ENCODE measurements at regions not wholly inside any gene's neighbourhood (a gene's known extent, or its start where the extent isn't known, plus 50 kb on each side); places are given as distances from the start of the nearest gene placed in this dataset.
A peak's percentile ranks its signal among the peaks of the same experiment; 100 is the strongest.
"Not testable (repeated sequence)": the region's sequence is repeated elsewhere in the genome, so short reads cannot be mapped to it uniquely, and the experiment has no call there.

- no peak for ATAC-seq (ENCODE audit: low read depth)
- Mint-ChIP-seq H3K9me3 (peaks cover 2% of the 10 kb centered on the region), H3K4me3 (no peak overlapping the region), H3K4me1 (peaks cover 41% of the 10 kb centered on the region), H3K27ac (peak overlapping the region; percentile 27), H3K27me3 (no peaks in the 10 kb centered on the region), H3K36me3 (peaks cover 5% of the 10 kb centered on the region)
- POLR2A ChIA-PET, result interaction anchor here (0.8 to 7.2 kb wide), 7 partner anchors 9 to 47 kb away, joined by 3 to 121 read pairs (median 5); no protein-coding TSS in a partner anchor
- DNase-seq, result no peak
These were observed 51.7 kb upstream of the CHD2 start for GRCh38 chr15:92848464-92848851.

- ATAC-seq (ENCODE audit: low read depth) (peak; percentile 95), DNase-seq (peak; percentile 47)
- peaks cover 37% of the 10 kb centered on the region for H3K4me1 Mint-ChIP-seq
- no peaks in the 10 kb centered on the region for H3K27me3 Mint-ChIP-seq
- peak overlapping the region; percentile 89 for H3K27ac Mint-ChIP-seq
- POLR2A ChIA-PET, result interaction anchor here (0.7 to 7.2 kb wide), 12 partner anchors 9 to 51 kb away, joined by 3 to 121 read pairs (median 5); partner anchors contain the start of gene CHD2
- H3K9me3 Mint-ChIP-seq, result peaks cover 2% of the 10 kb centered on the region
- H3K36me3 Mint-ChIP-seq, result peaks cover 5% of the 10 kb centered on the region
- peak overlapping the region; percentile 51 for H3K4me3 Mint-ChIP-seq
These were observed 51.1 kb upstream of the CHD2 start for GRCh38 chr15:92848852-92849598.

- POLR2A ChIA-PET, result interaction anchor here (0.6 to 7.2 kb wide), 10 partner anchors 11 to 58 kb away, joined by 3 to 121 read pairs (median 5); no protein-coding TSS in a partner anchor
- Mint-ChIP-seq H3K27ac (peak overlapping the region; percentile 89), H3K4me1 (peaks cover 31% of the 10 kb centered on the region), H3K4me3 (peak overlapping the region; percentile 22)
- H3K36me3 Mint-ChIP-seq, H3K9me3 Mint-ChIP-seq, DNase-seq, H3K27me3 Mint-ChIP-seq: not testable (repeated sequence)
- ATAC-seq (ENCODE audit: low read depth), result peak; percentile 7
These were observed 49.9 kb upstream of the CHD2 start for GRCh38 chr15:92850218-92850617.

Data from activated naive CD8-positive, alpha-beta T cell treated with anti-CD3 and anti-CD28 coated beads, Interleukin-2, amount 10 ng/mL, durations not matched to agents 7 days and 5 days (primary cell).